GM18519 (cell line): ENCODE measurements at regions not wholly inside any gene's neighbourhood (a gene's known extent, or its start where the extent isn't known, plus 50 kb on each side); places are given as distances from the start of the nearest gene placed in this dataset.

Experiments used
- ATAC-seq: cut with Tn5 transposase; IDR thresholded peaks from one replicate; pipeline ENCODE4 v1.9.1; 2021; ENCODE audit warnings: mild to moderate bottlenecking, moderate library complexity; ENCODE audit not compliant: unreplicated experiment, low FRiP score

DNA sequence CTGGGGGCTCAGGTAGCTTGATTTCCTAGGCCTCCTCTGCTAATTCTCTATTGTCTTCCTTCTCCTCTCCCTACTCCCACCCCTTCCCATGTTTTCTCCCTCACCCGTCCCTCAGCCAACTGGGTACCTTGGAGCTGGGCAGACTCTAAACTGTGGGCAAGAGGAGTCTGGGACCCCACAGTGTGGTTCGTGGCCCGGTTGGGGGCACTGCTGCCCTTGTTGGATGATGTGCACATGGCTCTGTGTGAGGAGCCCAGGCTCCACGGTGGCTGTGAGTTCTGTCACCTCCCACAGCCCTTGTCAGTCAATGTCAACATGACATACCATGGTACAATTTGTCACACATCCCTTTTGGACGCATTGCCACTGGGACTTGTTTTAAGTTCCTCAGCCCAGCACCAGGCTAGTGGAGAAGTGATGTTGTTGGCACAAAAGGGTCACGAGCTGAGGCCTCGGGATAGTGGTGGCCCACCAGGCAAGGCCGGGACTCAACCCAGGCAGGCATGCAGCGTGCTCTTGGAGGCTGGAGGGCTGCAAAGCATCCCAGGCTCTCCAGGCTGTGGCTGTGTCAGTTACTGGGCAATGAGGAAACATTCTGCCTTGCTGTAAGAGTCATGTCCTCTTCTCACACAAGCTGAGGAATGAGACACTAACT lies 142.3 kb downstream of the TLE3 start:
- no peak for ATAC-seq

DNA sequence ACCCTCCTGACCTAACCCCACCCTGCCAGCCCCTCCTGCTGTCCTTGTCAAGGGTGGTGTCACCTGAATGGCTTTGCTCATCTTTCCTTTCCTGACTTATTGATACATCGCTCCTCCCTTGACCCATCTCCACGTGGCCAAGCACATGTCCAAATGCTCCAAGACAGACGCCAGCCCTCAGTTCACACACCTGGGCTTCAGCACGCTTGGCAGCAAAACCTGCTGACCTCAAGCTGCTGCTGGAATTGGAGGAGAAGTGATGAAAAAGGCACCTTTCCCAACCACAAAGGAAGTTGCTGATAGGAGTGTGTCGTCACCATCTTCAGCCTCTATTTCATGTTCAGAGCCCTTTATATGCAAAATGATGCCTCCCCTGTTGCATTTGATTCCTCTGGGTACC lies 141.3 kb downstream of the TLE3 start:
- no peak for ATAC-seq

DNA sequence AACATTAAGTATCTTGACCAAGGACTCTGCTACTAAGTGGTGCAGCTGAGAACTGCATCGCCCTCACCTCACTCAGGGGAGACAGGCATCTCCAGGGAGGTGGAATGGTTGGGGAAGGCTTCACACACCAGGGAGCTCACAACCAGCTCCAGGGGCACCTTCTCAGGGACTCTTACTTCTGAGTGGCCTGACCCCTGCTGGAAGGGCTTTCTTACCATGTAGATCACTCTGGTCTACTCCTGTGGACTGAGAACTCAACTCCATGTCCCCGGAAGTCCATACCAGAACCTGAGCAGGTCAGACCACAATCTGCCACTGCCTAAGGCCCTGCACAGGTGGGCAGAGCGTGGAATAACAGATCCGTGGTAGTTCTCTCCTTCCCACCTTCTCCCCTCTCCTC lies 140.5 kb downstream of the TLE3 start:
- ATAC-seq = no peak

DNA sequence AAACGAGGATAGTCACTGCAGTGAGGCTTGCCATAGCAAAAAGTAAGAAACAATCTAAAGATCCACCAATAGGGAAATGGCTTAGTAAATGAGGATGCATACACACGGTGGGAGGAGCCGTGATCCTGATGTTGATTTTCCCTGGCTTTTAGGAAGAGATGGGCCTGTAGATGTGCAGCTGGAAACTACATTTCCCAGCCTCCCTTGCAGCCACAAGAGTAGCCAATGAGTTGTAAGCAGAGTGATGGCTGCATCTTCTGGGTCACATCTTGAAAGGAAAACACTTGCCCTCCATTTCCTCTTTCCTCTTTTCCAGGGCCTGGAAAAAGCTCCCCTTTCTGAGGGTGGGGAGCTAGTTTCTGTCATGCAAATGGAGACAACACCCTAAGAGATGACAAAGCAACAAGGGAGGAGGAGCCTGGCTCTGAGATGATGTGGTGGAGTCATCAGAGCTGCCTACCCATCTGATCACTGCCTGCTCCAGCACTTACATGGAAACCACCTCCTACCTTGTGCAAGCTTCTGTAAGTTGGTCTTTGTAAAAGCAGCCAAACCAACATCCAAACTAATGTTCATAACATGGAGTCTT lies 139.1 kb downstream of the TLE3 start:
- no peak for ATAC-seq

DNA sequence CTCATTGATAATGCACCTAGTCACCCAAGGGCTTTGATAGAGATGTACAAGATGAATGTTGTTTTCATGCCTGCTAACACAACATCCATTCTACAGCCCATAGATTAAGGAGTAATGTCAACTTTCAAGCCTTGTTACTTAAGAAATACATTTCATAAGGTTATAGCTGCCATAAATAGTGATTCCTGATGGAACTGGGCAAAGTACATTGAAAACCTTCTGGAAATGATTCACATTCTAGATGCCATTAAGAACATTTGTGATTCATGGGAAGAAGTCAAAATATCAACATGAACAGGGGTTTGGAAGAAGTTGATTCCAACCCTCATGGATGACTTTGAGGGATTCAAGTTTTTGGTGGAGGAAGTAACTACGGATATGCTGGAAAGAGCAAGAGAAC lies 135.2 kb downstream of the TLE3 start:
- ATAC-seq = no peak

DNA sequence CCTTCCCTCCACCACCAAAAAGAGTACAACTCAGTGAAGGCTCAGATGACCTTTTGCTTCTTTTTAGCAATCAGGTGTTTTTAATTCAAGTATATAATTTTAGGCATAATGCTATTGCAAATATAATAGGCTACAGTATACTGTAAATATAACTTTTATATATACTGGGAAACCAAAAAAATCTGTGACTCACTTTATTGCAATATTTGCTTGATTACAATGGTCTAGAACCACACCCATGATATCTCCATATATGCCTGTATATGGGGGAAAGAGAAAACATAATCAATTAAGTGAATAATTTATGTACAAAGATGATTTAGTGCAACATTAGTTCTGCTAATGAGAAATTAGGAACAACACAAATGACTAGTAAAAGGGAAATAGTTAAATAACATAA lies 134.3 kb downstream of the TLE3 start:
- ATAC-seq = no peak

DNA sequence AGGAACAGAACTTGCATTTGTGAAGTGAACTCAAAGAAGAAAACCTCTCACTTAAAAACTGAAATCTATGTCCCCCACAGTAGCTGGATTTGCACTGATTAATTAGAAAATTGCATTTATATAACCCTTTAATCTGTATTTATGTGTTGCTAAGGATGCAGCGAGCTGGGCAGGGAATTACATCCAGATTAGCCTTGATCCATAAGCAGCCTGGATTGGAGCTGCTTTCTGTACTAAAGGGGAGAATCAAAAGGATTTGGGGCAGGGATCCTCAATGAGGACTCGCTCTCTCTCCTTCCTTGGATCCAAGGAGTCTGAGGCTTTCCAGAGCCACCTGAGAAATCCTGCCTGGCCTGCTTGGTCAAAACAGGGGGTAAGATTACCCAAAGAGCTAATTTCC lies 125.9 kb downstream of the TLE3 start:
- no peak for ATAC-seq

DNA sequence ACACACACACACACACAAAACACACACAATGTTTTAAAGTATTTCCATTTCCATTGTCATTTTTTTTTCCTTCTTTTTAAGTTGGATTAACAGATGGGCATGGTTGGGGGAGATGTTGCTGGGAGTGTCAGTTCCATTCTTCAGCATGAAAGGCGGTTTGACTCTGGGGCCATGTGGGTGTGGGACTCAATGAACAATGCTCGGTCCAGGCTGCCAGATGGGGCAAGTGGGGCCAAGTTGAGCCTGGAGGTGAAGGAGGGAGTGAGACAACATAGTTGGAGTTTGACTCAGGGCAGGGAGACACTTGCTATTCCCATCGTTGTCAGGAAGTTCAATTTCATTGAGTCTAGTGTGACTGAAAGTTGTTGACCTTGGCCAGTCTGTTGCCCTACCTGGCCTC lies 125.3 kb downstream of the TLE3 start:
- no peak for ATAC-seq

DNA sequence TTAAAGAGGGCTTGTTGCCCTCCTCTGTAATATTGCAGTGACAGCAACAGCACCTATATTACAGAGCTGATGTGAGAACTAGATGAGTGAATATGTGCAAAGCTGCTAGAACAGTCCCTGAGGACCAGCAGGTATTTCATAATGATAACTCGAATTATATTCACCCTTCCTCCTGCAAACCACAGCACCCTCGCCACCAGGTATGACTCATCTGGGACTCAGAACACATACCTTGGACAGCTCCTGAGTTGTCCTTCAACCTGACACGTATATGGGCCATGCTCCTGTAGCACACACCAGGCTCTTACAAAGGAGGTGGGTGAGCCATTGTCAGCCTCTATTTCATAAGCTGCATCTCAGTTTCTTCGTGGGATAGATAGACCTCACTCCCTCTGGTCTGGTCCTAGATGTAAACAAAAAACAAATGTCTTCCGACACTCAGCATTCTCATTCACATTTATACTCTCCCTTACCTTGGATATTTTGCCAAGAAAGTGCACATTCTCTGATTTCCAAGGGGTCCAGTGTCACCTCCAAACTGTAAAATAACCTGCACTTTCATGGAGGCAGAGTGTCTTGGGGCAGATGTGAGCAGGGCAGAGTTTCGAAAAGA lies 124.5 kb downstream of the TLE3 start:
- no peak for ATAC-seq

DNA sequence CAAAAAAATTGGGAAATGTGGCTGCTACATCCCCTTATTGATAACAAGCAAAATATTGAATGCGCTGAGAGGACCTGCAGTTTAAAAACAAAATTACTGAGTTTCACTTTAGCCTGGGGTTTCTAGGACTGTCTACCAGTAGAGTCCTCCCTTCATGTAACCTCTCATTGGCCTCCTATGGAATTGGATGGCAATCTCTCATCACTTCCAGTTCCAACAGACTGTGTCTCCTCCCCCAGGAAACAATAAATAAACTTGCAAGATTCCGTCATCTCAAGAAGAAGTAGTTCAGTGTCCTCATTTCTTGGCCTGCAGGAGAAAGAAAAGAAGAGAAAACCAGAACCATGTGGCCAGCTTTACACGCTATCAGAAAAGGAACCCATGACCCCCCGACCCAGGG lies 123.8 kb downstream of the TLE3 start:
- no peak for ATAC-seq

DNA sequence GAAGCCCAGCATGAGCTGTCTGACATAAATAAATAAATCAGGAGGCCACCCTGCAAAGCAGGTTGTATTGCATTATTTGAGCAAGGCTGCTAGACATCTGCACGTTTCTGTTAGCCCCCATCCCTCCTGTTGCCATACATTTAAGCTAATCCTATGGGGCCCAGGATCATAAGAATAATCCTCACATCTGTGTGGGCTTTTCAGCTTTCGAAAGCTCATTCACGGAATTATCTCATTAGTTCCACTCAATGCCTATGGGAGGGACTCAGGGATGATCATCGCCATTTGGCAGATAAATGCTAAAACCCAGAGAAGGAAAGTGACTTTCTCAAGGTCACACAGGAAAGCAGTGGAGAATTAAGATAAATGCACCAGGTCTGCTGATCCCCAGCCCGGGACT lies 123.4 kb downstream of the TLE3 start:
- no peak for ATAC-seq

DNA sequence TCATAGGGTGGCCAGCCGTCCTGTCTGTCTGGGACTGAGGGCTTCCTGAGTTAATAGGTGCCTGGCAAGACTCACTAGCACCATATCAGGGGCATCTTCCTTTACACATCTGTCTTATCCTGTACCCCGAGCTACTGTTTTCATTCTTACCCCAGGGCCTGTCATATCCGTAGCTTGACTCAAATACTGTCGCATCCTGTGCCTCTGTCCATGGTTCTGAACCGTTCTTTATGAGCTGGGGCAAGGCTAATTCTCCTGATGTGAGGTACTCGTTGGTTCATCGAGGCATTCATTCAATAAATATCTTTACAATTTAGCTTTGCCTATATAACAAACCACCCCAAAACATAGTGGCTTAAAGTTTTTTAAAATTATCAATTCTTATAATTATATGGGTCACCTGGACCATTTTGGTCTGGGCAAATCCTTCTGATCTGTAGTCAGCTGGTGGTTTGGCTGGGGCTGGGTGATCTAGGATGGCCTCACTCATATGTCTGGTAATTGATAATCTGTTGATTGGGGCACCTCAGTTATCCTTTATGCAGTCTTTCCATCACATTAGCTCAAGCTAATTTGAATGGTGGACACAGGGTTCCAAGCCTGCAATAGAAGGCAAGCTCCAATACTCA lies 121.2 kb downstream of the TLE3 start:
- no peak for ATAC-seq

DNA sequence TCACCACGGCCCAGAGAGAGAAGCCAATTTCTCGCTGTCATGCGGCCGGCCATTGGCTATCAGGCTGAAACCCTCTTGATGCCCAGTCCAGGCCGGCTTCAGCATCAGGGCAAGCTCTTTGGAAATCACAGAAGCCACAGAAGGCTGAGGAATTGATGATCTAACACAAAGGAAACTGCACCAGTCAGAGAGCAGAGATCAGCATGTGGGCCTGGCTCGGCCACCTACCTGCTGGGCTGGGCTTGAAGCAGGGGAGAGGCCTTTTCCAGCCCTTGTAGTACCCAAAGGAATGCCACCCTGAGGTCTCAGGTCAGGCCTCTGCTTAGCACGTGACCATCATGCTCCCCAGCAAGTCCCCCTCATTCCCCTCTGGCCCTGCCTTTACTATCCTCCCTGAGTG lies 119.1 kb downstream of the TLE3 start:
- no peak for ATAC-seq

DNA sequence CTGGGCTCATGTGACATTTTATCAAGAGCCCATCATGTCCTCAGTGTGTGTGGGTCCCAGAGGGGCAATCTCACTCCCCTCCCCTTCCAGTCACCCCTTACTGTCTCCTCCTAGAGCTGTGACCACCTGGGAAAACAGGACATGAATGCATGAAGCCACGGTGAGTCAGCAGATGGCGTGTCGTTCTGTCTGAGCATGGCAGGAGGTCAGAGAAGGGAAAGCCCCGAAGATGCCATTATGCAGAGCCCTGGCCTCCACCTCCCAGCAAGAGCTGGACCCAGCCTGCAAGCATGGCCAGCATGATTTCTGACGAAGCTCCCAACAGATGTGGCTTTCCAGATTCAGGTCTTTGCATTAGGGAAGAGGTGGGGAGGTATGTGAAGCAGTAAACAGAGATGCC lies 118.5 kb downstream of the TLE3 start:
- ATAC-seq = no peak

DNA sequence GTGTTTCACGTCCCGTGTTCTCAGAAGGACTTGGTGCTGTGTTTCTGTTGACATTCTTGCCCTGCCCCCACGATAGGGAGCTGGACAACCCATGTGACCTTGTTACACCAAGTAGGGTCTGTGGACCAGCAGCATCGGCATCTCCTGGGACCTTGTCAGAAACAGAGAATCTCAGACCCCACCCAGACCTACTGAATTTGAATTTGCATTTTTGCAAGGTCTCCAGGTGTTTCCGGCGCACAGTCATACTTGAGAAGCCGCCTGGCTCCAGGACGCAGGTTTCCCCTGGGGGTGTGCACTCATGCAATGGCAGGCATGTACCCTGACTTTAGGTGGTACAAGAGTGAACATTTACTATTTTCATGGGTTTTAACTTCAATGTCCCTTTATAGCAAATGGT lies 117.9 kb downstream of the TLE3 start:
- ATAC-seq = peak; percentile 58

DNA sequence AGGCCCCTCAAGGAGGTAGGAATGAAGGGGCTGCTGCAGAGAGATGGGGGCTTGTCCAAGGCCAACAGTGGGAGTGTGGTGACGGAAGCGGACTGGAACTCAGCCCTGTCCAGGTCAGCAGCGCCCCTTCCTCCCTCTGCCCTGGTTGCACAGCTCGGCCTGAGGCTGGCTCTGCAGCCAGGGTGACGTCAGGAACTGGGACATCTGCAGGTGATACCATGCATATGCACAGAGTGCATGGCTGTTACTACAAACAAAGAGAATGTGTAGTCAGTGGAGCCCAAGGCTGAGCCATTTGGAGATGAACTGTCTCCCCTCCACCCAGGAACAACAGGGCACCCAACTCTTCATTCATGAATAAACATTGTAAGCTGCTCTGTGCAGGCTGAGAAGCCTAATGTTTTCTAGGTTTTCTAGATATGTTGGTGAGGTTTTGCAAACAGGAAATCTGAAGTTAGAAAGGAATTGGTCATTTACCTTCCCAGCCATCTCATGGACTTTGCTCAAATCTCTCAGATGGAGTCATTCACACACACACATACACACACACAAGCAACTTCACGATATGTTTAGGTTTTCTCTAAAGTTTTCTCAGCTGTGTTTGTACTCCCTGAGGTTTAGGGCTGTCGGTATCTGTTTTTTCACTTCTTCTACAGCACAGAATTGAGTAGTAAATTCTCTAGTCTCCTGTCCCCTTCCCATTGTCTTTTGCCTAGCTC lies 117.2 kb downstream of the TLE3 start:
- ATAC-seq = no peak

DNA sequence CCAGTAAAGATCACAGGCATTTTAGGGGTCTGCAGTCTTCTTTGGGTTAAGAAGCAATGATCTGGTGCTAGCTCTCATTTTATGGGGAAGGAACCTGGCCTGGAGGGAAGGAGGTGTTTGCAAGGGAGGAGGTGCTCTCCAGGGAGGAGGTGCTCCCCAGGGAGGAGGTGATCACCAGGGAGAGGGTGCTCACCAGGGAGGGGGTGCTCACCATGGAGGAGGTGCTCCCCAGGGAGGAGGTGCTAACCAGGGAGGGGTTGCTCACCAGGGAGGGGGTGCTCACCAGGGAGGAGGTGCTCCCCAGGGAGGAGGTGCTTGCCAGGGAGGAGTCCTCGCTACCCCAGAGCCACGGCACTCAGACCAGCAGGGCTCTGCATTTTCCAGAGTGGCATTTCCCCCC lies 115.7 kb downstream of the TLE3 start:
- ATAC-seq = no peak

DNA sequence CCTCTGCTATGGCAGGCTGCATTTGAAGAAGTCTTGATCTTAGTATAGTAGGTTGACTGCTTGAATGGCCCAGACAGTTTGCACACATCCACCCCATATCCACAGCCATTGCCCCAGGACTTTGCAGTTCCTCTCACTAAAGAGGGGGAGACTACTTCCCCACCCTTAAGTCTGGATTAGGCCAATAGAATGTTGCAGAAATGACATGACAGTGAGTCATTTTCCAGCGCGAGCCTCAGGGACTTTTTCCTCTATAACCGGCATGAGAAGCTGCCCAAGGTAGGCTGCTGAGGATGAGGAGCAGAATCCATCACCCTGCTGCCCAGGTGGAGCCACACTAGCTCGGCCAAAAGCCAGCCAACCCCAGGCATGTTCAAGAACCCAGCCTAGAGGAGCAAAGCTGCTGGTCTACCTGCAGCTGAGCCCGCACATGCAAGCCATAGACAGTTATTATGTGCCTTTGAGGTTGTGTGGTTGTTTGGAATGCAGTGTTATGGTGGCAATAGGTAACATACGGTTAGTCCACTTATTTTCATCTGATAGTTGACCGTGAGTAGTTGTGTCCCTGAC lies 113.9 kb downstream of the TLE3 start:
- ATAC-seq = no peak

DNA sequence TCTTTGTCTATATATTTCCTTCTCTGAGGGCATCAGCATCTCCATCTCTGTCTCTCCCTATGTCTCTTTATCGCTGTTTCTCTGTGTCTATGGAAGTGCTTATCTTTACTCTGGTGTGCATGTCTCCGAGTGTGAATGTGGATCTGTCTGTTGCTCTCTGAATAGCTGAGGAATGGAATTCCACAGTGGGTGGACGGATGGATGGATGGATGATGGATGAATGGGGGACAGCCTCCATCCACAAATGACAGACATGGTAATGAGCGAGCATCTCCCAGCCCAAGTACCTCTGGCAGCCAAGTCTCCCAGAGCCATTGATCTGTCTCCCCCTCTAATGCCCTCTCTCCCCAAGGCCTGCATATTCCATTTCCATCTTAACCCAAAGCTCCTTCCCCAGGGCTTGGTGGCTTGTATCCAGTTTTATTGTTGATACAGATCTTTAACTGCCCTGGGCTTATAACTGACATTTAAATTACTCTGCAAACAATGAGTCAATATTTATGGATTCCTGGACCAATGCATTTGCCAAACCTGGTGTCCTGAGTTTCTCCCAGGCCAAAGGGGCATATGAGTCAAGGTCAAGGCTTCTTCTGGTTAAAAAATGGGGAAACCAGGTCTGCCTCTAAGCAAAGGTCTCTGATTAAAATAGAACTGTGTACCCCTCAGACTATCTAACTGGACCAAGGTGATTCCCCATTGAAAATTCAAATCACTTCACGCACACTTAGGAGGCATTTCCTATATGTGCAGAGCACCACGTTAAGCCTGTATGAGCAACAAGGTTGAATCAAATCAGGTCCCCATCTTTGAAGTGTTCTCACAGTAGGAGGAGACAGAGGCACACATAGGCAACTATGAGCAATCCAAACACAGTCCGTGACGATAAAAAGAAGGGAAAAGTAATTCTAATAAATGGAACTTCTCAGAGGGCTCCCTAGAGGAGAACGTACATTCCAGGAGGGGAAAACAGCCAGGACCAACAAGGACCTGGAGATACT lies 109.9 kb downstream of the TLE3 start:
- no peak for ATAC-seq
